ENCODE measurements at regions not wholly inside any gene's neighbourhood (a gene's known extent, or its start where the extent isn't known, plus 50 kb on each side); places are given as distances from the start of the nearest gene placed in this dataset.
A peak's percentile ranks its signal among the peaks of the same experiment; 100 is the strongest.

DNA sequence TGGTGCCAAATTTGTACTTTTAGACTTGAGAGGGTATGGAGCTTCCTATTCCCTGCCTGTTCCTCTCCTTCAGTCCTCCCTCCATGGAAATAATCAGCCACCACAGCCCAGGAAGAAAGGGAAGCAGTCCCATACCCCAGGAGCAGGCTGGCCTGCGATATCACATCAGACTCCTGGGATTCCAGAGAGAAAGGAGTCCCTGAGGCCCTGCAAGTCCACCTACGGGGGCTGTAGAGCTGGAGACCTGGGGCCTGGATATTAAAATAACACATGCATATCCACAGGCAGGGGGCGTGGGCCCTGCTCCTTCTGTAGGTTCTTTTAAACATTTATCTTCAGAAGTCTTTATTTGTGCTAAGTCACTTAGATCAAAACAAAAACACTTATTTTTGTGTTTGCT, 117.2 kb downstream of the TMEM174 start:
- TF ChIP-seq CTCF (IDR thresholded peaks at IDR 0.05; ENCODE audit: unreplicated experiment in 3 of 3): no peak
- Mint-ChIP-seq H3K9me3 (no peaks in the 10 kb centered on the region), H3K27ac (no peak overlapping the region), H3K4me3 (no peak overlapping the region), H3K4me1 (peaks cover 2% of the 10 kb centered on the region), H3K27me3 (ENCODE audit: low read depth) (peaks cover 55% of the 10 kb centered on the region), H3K36me3 (ENCODE audit: low read depth) (no peaks in the 10 kb centered on the region)

DNA sequence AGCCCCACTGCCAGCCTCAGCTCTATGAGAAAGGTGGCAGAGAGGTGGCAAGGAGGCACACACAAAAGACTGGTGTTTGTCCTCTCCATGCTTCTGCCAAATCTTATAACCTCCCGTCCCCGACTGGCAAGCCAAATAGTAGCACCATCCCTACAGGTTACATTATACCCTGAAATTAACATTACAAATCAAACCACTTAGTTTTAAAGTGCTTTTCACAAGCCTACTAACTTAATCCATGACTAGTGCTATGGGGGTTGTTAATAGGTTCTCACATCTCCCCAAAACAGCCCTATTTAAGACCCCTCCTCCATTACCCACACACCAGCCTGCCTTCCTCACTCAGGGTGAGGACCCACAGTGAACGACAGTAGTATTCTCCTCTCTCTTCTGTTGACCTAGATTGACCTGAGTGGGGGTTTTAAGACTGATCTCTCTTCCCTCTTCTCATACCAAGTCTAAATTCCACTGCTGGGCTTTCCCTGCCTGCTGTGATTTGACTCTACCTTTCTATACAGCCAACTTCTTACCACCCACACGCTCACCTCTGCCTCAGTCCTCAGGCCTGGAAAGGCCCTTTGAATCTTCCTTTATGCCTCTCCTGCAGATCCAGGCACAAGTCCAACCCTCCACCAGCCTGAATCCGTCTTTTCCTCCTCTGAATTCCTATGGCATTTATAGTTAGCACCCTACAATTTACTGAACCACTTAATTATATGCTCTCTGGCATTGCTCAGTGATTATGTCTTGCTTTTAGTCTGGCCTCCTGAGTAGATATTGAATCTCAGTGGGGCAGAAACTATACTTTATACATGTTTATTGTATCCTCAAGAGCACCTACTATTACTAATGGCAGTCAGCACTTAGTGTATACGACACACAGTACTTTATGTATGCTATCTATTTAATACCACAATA, 116.1 kb downstream of the TMEM174 start:
- no peaks in the 10 kb centered on the region for H3K9me3 Mint-ChIP-seq
- peaks cover 58% of the 10 kb centered on the region for H3K27me3 Mint-ChIP-seq (ENCODE audit: low read depth)
- peaks cover 5% of the 10 kb centered on the region for H3K4me1 Mint-ChIP-seq
- no peaks in the 10 kb centered on the region for H3K36me3 Mint-ChIP-seq (ENCODE audit: low read depth)
- no peak overlapping the region for H3K27ac Mint-ChIP-seq
- no peak for TF ChIP-seq CTCF (IDR thresholded peaks at IDR 0.05; ENCODE audit: unreplicated experiment in 3 of 3)
- H3K4me3 Mint-ChIP-seq: no peak overlapping the region

GRCh38 chr5:73286896-73287295, 113.9 kb downstream of the TMEM174 start:
- H3K27ac Mint-ChIP-seq: no peak overlapping the region
- H3K4me3 Mint-ChIP-seq: no peak overlapping the region
- no peaks in the 10 kb centered on the region for H3K36me3 Mint-ChIP-seq (ENCODE audit: low read depth)
- no peak for TF ChIP-seq CTCF (IDR thresholded peaks at IDR 0.05; ENCODE audit: unreplicated experiment in 3 of 3)
- peaks cover 26% of the 10 kb centered on the region for H3K4me1 Mint-ChIP-seq
- no peaks in the 10 kb centered on the region for H3K9me3 Mint-ChIP-seq
- H3K27me3 Mint-ChIP-seq (ENCODE audit: low read depth): peaks cover 66% of the 10 kb centered on the region

DNA sequence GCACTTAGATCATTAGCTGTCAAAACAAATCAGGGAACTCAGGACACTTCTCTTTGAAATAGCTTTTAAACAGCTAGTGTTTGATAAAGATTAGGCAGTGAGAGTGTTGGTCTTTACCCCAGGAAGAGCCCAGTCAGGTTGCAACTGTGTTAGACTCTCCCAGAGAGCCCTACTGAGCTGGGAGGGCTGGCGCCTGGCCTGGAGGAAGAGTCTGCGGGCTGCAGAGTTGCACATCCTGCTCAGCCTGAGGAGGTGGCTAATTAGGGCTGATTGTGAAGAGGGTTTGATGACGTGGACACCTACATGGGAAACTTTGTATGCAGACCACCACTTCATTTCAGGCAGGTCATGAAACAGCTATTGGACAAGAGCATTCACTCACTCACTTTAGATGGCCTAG, 112.0 kb downstream of the TMEM174 start:
- Mint-ChIP-seq H3K4me1 (peaks cover 45% of the 10 kb centered on the region), H3K36me3 (ENCODE audit: low read depth) (no peaks in the 10 kb centered on the region), H3K4me3 (no peak overlapping the region), H3K9me3 (no peaks in the 10 kb centered on the region), H3K27ac (peak overlapping the region in 1 of 3 experiments; percentile 15), H3K27me3 (ENCODE audit: low read depth) (peaks cover 51% of the 10 kb centered on the region)
- TF ChIP-seq CTCF (IDR thresholded peaks at IDR 0.05; ENCODE audit: unreplicated experiment in 3 of 3): no peak

- no peak for TF ChIP-seq CTCF (IDR thresholded peaks at IDR 0.05; ENCODE audit: unreplicated experiment in 3 of 3)
- no peak overlapping the region for H3K4me3 Mint-ChIP-seq
These were observed 111.3 kb downstream of the TMEM174 start for GRCh38 chr5:73284220-73284795.

More at GRCh38 chr5:73284220-73284795, 111.3 kb downstream of the TMEM174 start:
- Mint-ChIP-seq H3K4me1 (peaks cover 52% of the 10 kb centered on the region), H3K9me3 (no peaks in the 10 kb centered on the region), H3K36me3 (ENCODE audit: low read depth) (no peaks in the 10 kb centered on the region), H3K27me3 (ENCODE audit: low read depth) (peaks cover 49% of the 10 kb centered on the region), H3K27ac (peak overlapping the region in 1 of 3 experiments; percentile 15)

All from nephron (organoid).